ENCODE measurements at regions not wholly inside any gene's neighbourhood (a gene's known extent, or its start where the extent isn't known, plus 50 kb on each side); places are given as distances from the start of the nearest gene placed in this dataset.

- no peak for DNase-seq
- Histone ChIP-seq H3K36me3 (no peaks in the 10 kb centered on the region), H3K9me3 (no peaks in the 10 kb centered on the region), H3K27ac (peak overlapping the region in 2 of 4 donors; percentile 13 to 18), H3K27me3 (no peaks in the 10 kb centered on the region), H3K4me1 (peaks cover 14 to 20% (median 16%) of the 10 kb centered on the region in 4 donors), H3K4me3 (no peak overlapping the region)
- 76 to 86% methylated on average over 10 of the region's 10 CpGs for WGBS, 2 donors
- no peak for ATAC-seq (ENCODE audit: low FRiP score in 2 of 2)
- TF ChIP-seq CTCF (IDR thresholded peaks at IDR 0.05) (peak in 1 of 6 experiments; percentile 11), EP300 (IDR thresholded peaks at IDR 0.05) (no peak), POLR2AphosphoS5 (IDR thresholded peaks at IDR 0.05) (no peak)
Observed at GRCh38 chr14:71336489-71337192, 429.4 kb downstream of the PCNX1 start.

- no peaks in the 10 kb centered on the region for H3K27me3 ChIP-seq
- H3K4me1 ChIP-seq, result peaks cover 11 to 22% (median 16%) of the 10 kb centered on the region in 4 donors
- ATAC-seq (ENCODE audit: low FRiP score in 2 of 2), result no peak
- H3K36me3 ChIP-seq, result no peaks in the 10 kb centered on the region
- no peak overlapping the region for H3K4me3 ChIP-seq
- H3K27ac ChIP-seq, result no peak overlapping the region
- no peak for DNase-seq
- no peaks in the 10 kb centered on the region for H3K9me3 ChIP-seq
- TF ChIP-seq CTCF (IDR thresholded peaks at IDR 0.05) (no peak), POLR2AphosphoS5 (IDR thresholded peaks at IDR 0.05) (no peak), EP300 (IDR thresholded peaks at IDR 0.05) (no peak), POLR2A (IDR thresholded peaks at IDR 0.05) (no peak)
- WGBS, 2 donors, result 89 to 97% methylated on average over 4 of the region's 4 CpGs
Observed at GRCh38 chr14:71338153-71338552, 430.9 kb downstream of the PCNX1 start.

GRCh38 chr14:71339650-71340415 is 432.6 kb downstream of the PCNX1 start:
- Histone ChIP-seq H3K36me3 (no peaks in the 10 kb centered on the region), H3K27ac (peak overlapping the region in 1 of 4 donors; percentile 47), H3K4me3 (no peak overlapping the region), H3K27me3 (no peaks in the 10 kb centered on the region), H3K4me1 (peaks cover 18 to 36% (median 21%) of the 10 kb centered on the region in 4 donors), H3K9me3 (no peaks in the 10 kb centered on the region)
- TF ChIP-seq POLR2A (IDR thresholded peaks at IDR 0.05) (no peak), EP300 (IDR thresholded peaks at IDR 0.05) (no peak), CTCF (IDR thresholded peaks at IDR 0.05) (no peak), POLR2AphosphoS5 (IDR thresholded peaks at IDR 0.05) (no peak)
- DNase-seq (no peak), ATAC-seq (ENCODE audit: low FRiP score in 2 of 2) (no peak)
- 60 to 72% methylated on average over 6 of the region's 6 CpGs for WGBS, 2 donors

- Histone ChIP-seq H3K27me3 (no peaks in the 10 kb centered on the region), H3K36me3 (no peaks in the 10 kb centered on the region), H3K9me3 (no peaks in the 10 kb centered on the region), H3K4me3 (no peak overlapping the region), H3K4me1 (peaks cover 18 to 36% (median 21%) of the 10 kb centered on the region in 4 donors), H3K27ac (peak overlapping the region; percentile 16 to 58 (median 32))
- DNase-seq, result no peak
- ATAC-seq (ENCODE audit: low FRiP score in 2 of 2), result peak in 1 of 2 donors; percentile 46
- 74 to 76% methylated on average over 3 of the region's 3 CpGs for WGBS, 2 donors
- no peak for TF ChIP-seq CTCF (IDR thresholded peaks at IDR 0.05)
- peak in 1 of 2 donors; percentile 46 for TF ChIP-seq POLR2AphosphoS5 (IDR thresholded peaks at IDR 0.05)
- TF ChIP-seq EP300 (IDR thresholded peaks at IDR 0.05), result no peak
- no peak for TF ChIP-seq POLR2A (IDR thresholded peaks at IDR 0.05)
Observed at GRCh38 chr14:71341156-71341555, 433.9 kb downstream of the PCNX1 start.
